Hematopoietic multipotent progenitor cell treated with erythropoietin and hydrocortisone succinate and interleukin-3 and kit ligand, for 8 days (in vitro differentiated cells): ENCODE measurements at regions not wholly inside any gene's neighbourhood (a gene's known extent, or its start where the extent isn't known, plus 50 kb on each side); places are given as distances from the start of the nearest gene placed in this dataset.
"Not testable (repeated sequence)": the region's sequence is repeated elsewhere in the genome, so short reads cannot be mapped to it uniquely, and the experiment has no call there.

Source experiments
- DNase-seq: peaks from one replicate; pipeline ENCODE4 v3.0.0-alpha.2; 2015

DNA sequence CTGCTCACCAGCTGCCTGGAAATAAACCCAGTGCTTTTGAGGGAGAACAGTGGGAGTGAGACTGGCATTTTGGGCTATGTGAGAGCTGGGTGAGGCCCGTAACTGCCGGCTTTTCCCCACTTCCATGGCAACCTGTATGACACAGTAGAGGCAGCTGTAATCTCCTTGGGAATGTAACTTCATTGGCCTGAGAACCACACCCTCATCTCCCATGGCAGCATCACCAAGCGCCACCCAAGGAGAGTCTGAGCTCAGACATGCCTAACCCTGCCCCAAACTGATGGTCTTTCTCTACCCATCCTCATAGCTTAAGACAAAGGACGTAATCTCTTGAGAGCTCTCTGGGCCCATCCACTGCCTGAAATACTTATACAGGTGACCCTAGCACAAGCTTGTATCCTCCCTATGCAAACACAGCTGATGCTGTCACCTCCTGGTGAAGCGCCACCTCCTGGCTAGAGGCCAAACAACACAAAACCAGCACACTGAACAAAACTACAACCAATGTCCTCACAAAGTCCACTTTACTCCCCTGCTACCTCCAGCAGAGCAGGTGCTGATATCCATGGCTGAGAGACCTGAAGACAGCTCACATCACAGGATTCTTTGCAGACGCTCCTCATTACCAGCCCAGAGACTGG is 763.4 kb upstream of the NRXN1 start:
- peak; percentile 4 for DNase-seq

DNA sequence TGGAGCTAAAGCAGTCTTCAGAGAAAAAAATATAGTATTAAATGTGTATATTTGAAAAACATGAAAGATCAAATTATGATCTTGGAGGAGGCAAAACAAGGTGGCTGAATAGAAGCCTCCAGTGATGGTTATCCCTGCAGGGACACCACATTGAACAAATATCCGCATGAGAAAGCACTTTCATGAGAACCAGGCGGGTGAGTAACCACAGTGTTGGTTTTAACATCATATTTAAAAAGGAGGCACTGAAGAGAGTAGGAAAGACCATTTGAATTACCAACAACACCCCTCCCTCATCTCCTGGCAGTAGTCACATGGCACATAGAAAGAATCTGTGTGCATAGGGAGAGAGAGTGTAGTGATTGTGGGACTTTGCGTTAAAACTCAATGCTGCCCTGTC is 759.6 kb upstream of the NRXN1 start:
- DNase-seq = no peak

DNA sequence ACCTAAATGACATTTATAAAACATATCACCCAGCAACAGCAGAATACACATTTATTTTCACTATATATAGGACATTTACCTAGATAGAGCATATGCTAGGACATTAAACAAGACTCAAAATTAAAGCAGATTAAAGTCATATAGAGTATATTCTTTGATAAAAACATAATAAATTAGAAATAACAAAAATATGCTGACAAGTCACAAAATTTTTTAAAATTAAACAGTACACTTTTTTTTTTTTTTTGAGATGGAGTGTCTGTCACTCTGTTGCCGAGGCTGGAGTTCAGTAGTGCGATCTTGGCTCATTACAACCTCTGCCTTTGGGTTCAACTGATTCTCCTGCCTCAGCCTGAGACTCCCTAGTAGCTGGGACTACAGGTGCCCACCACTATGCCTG is 758.9 kb upstream of the NRXN1 start:
- no peak for DNase-seq

DNA sequence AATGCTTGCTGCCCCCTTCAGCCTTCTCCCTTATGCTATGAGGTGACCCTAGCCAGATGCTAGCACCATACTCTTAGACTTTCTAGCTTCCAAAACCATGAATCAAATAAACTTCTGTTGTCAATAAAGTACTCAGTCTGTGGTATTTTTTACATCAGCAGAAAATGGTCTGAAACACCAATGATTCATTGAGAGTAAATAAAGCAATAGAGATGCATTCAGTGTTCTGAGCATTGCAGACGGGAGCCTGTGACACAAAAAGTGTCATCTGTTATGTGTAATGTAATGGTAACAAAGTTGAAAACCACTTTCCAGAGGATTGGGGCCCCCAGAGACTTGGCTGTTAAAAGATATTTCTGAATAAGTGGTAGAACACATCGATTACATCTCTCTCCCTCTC is 758.0 kb upstream of the NRXN1 start:
- no peak for DNase-seq

DNA sequence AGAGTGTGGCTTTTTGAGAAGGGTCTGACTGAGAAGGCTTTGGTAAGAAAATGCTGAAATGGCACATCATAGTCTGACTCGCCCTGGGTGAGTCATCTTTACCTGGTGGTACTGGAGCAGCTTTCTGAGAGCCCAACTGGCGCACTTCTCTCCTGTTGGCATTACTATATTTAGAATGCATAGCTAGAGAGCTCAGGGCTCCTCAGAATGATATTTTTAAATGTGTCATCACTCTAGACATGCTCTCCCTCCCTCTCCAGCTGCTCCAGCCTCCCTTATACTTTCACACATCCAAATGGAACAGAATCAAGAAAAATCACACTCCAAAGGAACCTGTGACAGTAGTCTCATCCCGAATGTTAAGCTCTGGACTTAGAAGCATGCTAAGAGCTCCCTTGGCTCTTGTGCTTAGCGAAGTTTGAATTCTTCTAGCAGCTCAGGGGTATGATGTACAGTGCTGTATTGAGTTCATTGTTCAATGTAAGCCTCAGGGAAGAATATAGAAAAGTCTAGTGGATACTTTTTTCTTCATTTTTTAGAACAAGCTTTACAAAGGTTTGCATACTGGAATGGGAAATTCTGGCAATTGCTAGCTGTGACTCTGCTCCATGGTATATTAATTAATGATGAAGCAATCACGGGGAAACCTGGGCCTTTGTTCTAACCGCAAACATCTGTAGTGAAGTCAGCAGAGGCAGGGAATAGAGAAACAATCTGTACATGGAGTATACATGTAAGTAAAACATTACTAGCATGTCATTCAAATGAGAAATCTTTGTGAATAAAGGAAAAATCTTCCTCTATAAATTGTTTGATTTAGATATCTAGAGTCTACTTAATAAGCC is 751.2 kb upstream of the NRXN1 start:
- DNase-seq = no peak

DNA sequence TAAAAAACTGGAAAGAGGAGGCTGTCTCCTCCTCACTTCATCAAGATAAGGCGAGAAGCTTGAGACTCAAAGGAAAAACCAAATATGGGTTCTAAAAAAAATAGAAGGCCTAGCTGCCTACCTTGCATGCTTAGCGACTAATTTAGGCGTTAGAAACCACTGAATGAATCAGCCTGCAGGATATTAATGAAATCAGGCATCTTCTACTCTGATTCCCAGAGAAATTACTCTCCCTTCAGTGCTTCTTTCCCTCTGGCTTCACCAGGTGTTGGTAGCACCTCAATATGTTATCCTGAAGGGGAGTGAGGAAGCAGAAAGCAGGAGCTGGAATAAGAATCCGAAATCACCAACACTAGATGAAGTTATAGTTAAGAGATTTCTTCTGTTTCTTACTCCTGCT is 749.8 kb upstream of the NRXN1 start:
- no peak for DNase-seq

DNA sequence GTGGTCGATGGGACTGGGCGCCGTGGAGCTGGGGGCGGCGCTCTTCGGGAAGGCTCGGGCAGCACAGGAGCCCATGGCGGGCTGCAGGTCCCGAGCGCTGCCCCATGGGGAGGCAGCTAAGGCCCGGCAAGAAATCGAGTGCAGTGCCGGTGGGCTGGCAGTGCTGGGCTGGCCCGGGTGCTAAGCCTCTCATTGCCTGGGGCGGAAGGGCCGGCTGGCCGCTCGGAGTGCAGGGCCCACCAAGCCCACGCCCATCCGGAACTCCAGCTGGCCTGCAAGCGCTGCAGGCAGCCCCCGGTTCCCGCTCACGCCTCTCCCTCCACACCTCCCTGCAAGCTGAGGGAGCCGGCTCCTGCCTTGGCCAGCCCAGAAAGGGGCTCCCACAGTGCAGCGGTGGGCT is 748.4 kb upstream of the NRXN1 start:
- DNase-seq = no peak

DNA sequence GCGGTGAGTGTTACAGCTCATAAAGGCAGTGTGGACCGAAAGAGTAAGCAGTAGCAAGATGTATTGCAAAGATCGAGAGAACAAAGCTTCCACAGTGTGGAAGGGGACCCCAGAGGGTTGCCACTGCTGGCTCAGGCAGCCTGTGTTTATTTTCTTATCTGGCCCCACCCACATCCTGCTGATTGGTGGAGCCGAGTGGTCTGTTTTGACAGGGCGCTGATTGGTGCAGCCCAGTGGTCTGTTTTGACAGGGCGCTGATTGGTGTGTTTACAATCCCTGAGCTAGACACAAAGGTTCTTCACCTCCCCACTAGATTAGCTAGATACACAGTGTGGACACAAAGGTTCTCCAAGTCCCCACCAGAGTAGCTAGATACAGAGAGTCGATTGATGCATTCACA is 747.8 kb upstream of the NRXN1 start:
- DNase-seq = not testable (repeated sequence)

DNA sequence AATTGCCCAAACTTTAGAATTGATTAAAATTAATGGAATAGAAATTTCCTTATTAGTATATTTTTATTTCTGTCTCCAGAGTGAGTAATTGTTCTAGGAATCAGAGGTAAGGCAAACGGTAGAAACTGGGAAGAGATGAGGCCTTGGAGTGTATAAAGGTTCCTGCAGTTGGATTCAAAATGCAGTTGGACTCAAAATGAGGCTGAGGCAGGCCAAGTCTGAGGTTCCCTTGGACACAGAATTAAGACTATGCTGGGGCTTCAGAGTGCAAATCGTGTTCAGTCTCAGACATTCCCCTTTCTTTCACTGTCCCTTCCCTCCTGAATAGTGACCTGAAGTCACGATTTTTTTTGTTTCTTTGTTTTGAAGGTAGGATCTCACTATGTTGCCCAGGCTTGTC is 746.9 kb upstream of the NRXN1 start:
- no peak for DNase-seq

DNA sequence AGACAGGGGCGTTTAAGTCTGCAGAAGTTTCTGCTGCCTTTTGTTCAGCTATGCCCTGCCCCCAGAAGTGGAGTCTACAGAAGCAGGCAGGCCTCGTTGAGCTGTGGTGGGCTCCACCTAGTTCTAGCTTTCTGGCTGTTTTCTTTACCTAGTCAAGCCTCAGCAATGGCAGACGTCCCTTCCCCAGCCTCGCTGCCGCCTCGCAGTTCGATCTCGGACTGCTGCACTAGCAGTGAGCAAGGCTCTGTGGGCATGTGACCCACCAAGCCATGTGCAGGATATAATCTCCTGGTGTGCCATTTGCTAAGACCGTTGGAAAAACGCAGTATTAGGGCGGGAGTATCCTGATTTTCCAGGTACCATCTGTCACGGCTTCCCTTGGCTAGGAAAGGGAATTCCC is 742.7 kb upstream of the NRXN1 start:
- not testable (repeated sequence) for DNase-seq

DNA sequence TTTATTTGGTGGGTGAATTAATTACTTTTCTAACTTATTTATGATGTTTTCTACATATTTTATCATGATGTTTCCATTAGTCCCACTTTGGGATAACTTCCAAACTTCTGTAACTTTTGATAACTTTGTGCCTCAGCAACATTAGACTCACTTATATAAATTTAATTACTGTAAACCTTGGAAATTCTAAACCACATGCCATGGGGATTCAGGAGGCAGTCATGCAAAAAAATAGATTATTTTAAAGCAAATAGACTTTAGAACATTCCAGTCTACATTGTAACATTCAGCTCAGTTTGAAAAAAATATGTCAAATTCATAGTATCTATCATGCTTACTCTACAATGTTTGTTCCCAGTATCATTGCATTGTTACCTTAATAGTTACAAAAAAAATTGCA is 728.5 kb upstream of the NRXN1 start:
- DNase-seq = no peak

DNA sequence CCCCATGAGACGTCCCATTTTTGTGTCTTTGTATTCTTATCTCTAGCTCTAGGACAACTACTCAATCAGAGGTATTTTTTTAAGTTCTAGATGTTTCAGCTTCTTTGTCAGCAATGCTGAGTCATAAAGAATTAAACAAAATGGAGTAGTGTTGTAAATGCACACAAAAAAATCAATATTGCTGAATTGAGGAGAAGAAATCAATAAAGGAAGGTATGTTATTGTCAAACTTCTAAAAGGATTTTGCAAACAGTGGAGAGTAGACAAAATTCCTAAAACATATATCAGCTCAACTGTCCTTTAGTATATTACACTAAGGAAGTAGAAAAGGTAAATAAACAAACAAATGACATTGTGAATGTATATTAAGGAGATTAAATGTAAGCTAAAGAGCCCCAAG is 726.1 kb upstream of the NRXN1 start:
- no peak for DNase-seq

DNA sequence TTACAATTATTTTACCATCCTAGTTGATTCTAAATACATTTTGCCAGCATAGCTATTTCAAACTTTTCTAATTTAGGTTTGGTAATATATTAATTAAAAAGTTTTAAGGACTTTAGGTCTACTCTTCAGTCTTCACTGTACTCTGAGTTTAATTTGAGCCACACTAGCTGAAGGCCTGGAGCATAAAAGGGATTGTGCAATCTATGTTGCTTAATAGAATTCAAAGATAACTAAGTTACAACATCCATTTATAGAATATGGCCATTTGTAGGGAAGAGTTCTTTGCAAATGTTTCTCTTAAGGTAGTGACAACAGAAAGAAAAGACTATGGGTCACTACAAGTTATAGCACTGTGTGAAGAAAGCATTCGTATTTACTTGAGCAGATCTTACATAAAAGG is 702.2 kb upstream of the NRXN1 start:
- no peak for DNase-seq

DNA sequence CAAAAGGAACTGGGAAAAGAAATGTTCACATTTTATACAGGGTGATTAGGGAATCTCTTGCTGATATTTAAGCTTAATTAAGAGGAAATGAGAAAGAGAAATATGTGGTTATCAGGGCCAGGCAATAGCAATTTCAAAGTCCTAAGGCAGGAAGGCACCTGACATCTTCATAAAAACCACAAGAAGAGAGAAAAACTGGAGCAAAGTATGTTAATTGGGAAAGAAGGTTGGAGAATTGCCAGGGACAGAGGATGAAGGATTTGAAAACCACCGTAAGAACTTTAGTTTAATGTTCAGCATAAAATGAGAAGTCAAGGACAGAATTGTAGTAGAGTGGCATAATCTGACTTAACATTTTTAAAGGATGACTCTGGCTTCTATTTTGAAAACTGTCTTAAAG is 691.8 kb upstream of the NRXN1 start:
- no peak for DNase-seq

DNA sequence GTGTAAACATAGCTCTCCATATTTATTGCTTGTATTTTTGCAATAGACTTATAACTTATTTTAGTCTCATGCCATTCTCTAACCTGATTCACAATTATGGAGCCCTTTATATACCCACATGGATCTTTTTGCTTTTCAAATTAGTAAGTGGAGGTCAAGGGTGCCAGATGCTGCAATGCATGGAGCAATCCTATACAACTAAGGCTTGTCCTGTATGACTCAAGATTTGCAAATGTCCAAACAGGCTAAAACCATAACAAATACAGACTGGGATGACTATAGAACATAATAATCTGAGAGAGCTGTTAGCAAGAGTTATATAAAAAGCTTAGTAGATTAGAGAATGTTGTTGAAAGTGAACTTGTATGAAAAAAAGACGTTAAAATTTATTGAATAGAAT is 690.4 kb upstream of the NRXN1 start:
- DNase-seq = no peak

DNA sequence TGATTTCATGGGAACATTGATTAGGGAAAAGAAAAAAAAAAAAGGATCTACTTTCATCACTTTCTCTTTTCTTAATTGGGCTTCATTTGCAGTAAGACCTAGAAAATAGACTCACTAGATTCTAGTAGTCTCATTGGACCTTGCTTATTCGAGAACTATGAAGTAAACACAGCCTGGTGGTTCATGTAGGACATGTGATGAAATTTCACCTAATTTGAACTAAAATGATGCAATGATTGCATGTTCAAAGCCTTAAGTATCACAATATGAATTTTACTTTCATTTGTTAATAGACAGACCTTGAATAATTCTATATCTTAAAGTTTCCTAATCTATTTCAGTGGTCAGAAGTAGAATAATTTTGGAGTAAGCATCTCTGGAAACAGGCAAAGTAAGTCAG is 688.9 kb upstream of the NRXN1 start:
- no peak for DNase-seq

DNA sequence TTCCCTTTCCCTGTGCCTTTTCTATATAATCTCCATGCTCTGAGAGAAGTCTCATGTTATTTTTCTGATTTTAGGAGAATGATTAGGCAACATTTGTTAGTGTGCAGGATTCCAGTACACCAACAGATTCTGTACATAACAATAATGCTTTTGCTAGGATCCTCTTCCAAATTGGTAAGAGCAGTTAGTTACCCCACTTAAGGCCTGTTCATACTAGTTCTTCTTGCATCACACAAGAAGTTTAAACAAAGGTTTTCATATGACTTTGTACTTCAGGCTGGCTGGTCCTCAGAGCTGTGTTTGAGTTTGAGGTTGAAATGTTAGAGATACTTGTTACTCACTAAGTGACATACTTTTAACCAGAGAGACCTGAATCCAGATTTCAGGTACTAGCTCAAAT is 686.9 kb upstream of the NRXN1 start:
- no peak for DNase-seq

DNA sequence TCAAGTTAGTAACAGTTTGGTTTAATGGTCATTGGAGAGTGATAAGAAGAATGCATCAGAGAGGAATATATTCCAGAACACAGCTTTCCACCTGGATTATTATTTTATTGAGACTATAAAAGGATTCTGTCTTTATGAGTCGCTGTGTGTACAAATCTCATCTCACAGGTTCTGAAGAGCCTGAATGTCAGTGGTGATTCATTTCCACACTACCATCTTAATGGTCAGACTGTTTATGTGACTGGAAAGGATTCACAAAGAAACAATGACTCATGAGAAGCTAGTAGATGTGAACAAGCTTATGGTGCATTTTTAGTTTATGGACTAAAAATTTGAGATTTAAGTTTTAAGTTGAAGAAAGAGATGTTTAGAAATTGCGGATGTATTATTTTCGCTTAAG is 685.4 kb upstream of the NRXN1 start:
- DNase-seq = no peak

DNA sequence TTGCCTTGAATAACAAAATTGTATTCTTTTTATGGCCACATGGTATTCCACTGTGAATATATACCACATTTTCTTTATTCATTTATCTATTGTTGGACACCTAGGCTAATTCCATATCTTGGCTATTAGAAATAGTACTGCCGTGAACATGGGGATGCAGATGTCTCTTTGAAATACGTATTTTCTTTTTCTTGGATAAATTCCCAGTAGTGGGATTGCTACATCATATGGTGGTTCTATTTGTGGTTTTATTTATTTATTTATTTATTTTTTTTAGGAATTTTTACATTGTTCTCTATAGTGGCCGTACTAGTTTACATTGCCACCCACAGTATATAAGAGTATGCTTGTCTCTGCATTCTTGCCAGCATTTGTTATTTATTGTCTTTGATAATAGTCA is 679.8 kb upstream of the NRXN1 start:
- no peak for DNase-seq

DNA sequence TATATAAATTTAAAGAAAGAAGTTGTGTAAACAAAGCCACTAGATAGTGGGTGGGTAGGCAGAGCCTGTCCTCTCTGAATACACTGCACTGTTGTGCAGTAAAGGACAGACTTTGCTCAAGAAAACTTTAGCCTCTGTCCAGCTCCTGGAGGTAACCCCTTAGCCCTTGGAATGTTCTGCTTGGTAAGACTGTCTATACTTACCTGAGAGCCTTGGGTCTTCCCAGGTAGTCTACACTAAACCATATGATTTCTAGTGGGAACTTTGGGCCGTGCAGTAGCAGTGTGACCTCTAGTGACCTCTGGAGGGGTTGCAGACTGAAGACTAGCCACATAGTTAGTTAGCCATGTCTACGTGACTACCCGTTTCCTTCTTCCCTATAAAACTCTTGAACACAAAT is 678.3 kb upstream of the NRXN1 start:
- no peak for DNase-seq

DNA sequence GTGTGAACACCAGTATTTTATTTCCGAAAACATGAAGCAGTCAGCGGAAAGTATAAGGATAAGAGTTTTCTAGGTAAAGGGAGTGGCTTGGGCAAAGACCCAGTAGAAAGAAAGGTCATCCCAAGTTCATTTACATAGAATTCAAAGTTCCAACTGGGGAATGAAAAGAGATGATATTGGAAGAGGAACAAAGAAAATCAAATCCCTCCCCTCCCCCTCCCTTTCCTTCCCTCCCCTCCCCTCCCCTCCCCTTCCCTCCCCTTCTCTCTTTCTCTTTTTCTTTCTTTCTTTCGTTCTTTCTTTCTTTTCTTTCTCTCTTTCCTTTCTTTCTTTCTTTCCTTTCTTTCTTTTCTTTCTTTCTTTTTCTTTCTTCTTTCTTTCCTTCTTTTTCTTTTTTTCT is 675.7 kb upstream of the NRXN1 start:
- DNase-seq = no peak

DNA sequence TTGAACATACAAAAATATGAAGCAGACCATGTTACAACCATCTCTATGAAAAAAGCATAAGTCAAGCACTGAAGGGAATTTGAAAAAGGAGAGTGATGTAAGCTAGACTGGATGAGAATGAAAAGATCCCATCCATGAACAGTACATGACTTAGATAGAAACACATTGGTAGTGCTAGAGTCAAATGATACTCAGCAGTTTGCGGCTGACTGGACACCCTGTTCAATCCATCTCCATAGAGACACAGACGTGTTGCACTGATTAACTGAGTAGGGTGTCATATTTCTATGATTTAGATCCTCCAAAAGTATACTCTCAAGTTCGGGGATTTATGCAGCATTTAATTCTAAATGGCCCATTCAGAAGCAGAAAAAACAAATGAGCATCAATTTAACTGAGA is 674.3 kb upstream of the NRXN1 start:
- DNase-seq = no peak

DNA sequence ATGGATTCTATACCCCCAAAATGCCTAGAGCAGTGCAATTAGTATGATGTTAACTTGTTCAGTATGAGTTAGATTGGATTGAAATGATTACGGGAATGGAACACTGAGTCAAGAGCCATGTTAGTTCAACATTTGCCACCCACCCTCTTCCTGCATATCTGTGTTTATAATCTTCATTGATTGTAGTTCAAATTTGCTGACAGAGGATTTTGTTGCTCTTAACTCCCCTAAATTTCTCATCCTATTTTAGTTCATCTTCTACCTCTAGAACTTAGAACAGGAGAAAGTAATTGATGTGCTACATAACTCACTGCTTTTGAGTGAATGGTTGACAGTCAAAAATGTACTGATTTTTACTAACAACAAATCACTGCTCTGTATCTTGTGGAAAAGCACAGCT is 673.5 kb upstream of the NRXN1 start:
- no peak for DNase-seq

DNA sequence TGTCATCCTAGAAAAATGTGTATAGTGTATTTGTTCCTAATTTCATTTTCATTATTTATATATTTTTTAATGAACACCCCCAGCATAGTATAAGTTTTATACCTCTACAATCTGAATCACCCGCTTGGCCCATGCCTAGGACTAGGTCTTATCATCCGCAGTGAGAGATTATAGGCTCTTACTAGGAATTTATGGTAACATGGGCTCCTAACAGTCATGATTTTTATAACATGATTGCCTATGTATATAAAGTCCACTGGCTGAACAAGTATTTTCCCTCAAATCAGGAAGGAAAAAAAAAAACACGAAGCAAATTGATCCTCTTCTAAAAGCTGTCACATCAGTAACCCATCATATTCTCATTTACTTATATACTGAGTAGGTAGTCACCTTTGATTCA is 666.1 kb upstream of the NRXN1 start:
- DNase-seq = no peak

DNA sequence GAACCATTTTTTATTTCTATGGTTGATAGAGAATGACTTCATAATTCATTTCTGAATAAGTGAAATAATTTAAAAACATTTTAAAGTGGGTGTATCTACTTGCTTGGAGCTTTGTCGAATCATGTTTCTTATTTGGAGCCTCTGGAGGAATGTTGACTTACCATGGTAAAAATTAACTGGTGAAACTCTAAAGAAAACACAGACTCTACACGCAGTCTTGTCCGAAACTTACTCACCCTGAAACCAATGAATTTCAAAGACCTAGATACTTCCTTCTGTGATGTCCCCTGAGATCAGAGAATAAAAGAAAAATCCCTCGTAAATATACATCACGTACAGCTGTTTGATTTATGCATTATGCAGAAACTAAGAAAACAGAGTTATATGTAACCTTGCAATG is 665.2 kb upstream of the NRXN1 start:
- DNase-seq = no peak
